GM12874 (cell line): ENCODE measurements at regions not wholly inside any gene's neighbourhood (a gene's known extent, or its start where the extent isn't known, plus 50 kb on each side); places are given as distances from the start of the nearest gene placed in this dataset.

Experiments used
- TF ChIP-seq, protein P1 (sequence below): IDR thresholded peaks from 2 replicates; pipeline ENCODE4 v1.5.1; 2011; ENCODE audit warnings: low read depth, mild to moderate bottlenecking, control low read depth, low read length, moderate library complexity; ENCODE audit not compliant: insufficient read depth

DNA sequence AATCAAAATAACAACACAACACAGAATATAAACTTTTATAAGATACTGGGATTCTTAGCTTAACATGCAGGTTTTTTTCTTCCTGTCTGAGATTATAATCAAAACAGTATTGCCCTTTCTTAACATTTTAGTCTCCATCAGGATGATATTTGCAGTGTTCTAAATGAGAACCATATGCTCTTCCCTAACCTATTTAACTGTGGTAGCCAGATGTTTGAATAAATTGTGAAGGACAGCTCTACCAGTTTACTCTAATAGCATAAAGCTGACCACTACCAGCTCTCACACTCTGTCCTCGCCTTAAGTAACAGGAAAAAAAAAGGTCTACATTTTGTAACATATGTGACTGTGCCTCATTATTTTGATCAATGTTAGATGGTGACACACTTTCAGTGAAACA, 618.7 kb upstream of the SGCG start:
- TF ChIP-seq, protein P1, sequence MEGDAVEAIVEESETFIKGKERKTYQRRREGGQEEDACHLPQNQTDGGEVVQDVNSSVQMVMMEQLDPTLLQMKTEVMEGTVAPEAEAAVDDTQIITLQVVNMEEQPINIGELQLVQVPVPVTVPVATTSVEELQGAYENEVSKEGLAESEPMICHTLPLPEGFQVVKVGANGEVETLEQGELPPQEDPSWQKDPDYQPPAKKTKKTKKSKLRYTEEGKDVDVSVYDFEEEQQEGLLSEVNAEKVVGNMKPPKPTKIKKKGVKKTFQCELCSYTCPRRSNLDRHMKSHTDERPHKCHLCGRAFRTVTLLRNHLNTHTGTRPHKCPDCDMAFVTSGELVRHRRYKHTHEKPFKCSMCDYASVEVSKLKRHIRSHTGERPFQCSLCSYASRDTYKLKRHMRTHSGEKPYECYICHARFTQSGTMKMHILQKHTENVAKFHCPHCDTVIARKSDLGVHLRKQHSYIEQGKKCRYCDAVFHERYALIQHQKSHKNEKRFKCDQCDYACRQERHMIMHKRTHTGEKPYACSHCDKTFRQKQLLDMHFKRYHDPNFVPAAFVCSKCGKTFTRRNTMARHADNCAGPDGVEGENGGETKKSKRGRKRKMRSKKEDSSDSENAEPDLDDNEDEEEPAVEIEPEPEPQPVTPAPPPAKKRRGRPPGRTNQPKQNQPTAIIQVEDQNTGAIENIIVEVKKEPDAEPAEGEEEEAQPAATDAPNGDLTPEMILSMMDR: no peak

DNA sequence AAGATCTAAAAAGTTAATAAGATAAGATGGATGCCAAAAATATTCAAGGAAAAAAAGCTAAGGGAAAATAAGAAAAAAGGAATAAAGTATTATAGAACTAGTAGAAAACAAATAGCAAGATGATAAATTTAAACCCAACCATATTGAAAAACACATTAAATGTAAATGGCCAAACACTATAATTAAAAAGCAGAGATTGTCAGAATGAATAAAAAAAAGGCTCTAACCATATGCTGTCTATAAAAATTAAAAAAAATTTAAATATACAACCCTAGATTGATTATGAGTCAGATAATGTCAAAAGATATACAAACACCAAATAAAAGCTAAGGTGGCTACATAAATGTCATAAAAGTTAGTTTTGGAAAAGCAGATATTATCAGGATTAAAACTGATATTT, 617.5 kb upstream of the SGCG start:
- TF ChIP-seq, protein P1: no peak

DNA sequence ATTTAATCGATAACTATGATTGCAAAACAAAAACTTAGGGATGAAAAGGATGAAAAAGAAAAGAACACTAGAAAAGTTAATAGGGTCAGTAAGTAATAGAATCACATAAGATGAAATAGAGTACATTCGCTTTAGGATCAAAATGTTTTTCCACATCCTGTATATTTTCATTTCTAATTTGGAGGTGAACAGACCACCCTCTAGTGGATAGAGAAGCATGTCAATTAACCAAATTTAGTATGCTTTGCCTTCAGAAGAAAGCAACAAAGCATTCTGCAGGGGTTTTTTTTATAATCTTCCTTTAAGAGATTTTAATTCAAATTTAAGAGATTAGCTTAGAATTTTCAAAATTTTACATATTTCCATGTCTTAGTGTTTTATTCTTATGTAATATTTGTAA, 611.0 kb upstream of the SGCG start:
- TF ChIP-seq, protein P1: no peak

DNA sequence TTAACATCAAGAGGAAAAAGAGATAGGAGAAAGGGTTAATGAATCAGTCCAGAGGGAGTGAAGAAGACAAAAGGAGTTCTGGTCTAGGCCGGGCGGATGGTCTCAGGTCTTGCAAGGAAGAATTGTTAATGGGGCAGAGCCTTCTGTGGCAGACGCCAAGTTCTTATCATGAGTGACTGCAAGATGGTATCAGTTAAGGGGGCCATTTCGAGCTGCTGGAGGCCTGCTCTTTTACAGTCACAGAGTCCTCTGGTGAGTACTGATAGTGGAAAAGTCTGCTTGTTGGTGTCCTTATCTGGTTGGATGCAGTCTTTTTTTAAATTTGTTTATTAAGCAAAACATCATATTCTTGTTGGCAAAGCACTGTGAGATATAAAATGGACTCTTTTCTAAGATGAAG, 590.9 kb upstream of the SGCG start:
- TF ChIP-seq, protein P1: no peak

DNA sequence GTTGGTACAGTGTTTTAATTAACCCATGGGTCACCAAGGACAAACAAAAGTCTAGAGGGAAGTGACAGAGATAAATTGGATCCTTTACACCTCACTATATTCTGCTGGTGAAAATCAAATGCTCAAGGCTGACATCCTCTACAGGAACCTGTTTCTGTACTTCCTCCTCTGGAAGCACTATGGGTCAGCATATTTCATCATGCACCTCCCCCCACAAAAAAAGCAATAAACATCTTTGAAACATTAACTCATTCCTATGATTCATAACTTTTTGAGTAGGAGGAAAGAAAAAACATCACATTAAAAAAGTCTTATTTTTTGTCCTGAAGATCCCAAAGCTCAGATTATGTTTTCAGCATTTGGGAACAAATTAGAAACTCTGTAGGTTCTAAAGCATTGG, 588.3 kb upstream of the SGCG start:
- TF ChIP-seq, protein P1: no peak

DNA sequence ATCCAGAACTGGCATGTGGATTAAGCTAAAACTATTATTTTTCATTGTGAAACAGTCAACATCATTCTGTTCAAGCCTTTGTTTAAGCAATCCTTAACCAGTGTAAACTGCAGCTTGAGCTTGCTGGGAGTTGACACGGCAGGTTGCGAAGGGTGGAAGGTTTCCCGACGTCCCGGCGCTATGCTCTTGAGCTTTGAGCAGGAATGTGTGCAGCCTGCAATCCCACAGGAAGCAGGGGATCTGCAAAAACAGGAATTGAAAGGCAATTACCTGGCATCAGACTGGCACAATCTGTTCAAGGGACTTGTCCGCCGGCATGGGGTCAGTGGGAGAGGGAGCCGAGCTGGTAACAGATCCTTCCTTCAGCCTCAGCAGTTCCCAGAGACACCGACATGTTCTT, 586.7 kb upstream of the SGCG start:
- TF ChIP-seq, protein P1: no peak

DNA sequence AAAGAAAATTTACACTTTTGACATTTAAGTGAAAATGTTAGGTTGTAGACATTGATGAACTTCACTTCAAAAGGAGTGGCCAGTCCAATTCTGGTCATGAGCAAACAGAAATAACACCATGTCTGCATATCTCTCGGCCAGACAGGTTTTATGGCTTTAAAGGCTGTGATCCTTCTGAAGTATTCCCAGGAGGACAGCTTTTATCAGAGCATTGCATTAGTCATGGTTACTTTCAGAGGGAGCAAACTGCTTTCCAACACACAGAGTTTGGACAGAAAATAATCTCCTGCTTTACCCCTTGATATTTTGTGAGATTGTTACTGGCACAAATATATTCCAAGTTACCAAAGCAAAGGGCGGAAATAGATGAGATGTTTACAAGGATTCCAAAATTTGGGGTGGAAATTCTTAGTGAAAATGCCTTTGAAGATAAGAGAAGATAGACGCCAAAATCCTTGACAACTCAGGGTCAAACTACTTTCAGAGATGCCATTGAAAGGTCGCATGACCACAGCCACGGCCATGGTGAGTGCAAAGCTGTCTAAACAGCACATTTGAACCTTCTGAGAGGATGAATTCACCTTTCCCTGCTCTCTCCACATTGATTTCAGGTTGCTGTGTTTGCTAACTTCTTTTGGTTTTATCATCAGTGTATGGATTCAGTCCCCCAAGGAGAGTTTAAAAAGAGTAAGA, 584.5 kb upstream of the SGCG start:
- TF ChIP-seq, protein P1: no peak
